ENCODE measurements at regions not wholly inside any gene's neighbourhood (a gene's known extent, or its start where the extent isn't known, plus 50 kb on each side); places are given as distances from the start of the nearest gene placed in this dataset.
"Not testable (repeated sequence)": the region's sequence is repeated elsewhere in the genome, so short reads cannot be mapped to it uniquely, and the experiment has no call there.

DNA sequence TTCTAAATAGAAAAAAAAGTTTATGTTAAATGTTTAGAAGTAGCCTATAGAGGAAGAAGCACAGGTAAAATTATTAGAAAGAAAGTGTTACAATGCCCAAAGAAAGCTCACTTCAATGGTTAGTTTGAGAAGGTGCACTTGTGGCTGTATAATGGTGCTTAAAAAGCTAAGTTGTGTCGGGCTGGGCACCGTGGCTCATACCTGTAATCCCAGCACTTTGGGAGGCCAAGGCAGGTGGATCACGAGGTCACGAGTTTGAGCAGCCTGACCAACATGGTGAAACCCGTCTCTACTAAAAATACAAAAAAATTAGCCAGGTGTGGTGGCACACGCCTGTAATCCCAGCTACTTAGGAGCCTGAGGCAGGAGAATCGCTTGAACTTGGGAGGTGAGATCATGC, 355.7 kb upstream of the ANKRD30A start:
- POLR2A ChIA-PET; H3K36me3 ChIP-seq (ENCODE audit: control insufficient read depth in 4 of 4, insufficient read depth in 4 of 4, low read length in 3 of 4); H3K4me1 ChIP-seq (ENCODE audit: control extremely low read depth in 1 of 4, control insufficient read depth in 4 of 4, insufficient read depth in 4 of 4, low read length in 3 of 4); H3K27me3 ChIP-seq (replicated peaks in 2 of 5; ENCODE audit: control insufficient read depth in 4 of 5, insufficient read depth in 5 of 5, low read length in 4 of 5); H3K9me3 ChIP-seq (ENCODE audit: control extremely low read depth in 1 of 5, control insufficient read depth in 4 of 5, insufficient read depth in 2 of 5, low read depth in 1 of 5, low read length in 4 of 5); DNase-seq; H3K4me3 ChIP-seq (ENCODE audit: control insufficient read depth in 1 of 7, extremely low read depth in 1 of 7, insufficient read depth in 4 of 7, low read depth in 2 of 7, low read length in 6 of 7); H3K27ac ChIP-seq (ENCODE audit: insufficient read depth in 1 of 2, low read depth in 1 of 2, low read length in 2 of 2, poor library complexity in 1 of 2, severe bottlenecking in 2 of 2): not testable (repeated sequence)
- CTCF ChIA-PET = interaction anchor here (0.6 to 1.0 kb wide), 2 partner anchors 10 to 991 kb away, joined by 3 read pairs; no protein-coding TSS in a partner anchor
- WGBS (ENCODE audit: insufficient coverage) = 91% methylated on average over 7 of the region's 7 CpGs

DNA sequence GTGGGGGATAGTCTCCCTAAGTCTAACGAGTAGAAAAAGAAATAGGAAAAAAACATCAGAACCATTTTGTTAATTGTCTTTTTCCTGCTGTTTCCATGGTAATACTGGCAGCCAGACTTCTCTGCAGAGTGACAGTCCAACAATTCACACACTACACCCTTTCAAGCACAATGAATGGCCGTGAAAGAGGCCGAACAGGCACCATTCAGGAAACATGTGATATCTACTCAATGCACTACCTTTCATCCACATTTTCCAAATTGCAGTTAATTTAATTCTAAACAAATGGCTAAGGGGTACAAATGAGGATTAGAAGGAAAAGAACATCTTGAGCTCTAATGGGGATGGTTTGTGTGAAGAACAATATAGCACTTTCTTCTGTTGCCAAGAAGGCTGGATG, 358.5 kb upstream of the ANKRD30A start:
- no peak for DNase-seq
- POLR2A ChIA-PET = no interaction called here
- 92% methylated on average over 3 of the region's 3 CpGs for WGBS (ENCODE audit: insufficient coverage)
- H3K4me1 ChIP-seq (ENCODE audit: control extremely low read depth in 1 of 4, control insufficient read depth in 4 of 4, insufficient read depth in 4 of 4, low read length in 3 of 4) = no peaks in the 10 kb centered on the region
- no peaks in the 10 kb centered on the region for H3K36me3 ChIP-seq (ENCODE audit: control insufficient read depth in 4 of 4, insufficient read depth in 4 of 4, low read length in 3 of 4)
- H3K9me3 ChIP-seq (ENCODE audit: control extremely low read depth in 1 of 5, control insufficient read depth in 4 of 5, insufficient read depth in 2 of 5, low read depth in 1 of 5, low read length in 4 of 5) = no peaks in the 10 kb centered on the region
- H3K27ac ChIP-seq (ENCODE audit: insufficient read depth in 1 of 2, low read depth in 1 of 2, low read length in 2 of 2, poor library complexity in 1 of 2, severe bottlenecking in 2 of 2) = no peak overlapping the region
- CTCF ChIA-PET = interaction anchor here (1.1 kb wide), 1 partner anchor 13 kb away, joined by 3 read pairs; no protein-coding TSS in a partner anchor
- no peaks in the 10 kb centered on the region for H3K27me3 ChIP-seq (replicated peaks in 2 of 5; ENCODE audit: control insufficient read depth in 4 of 5, insufficient read depth in 5 of 5, low read length in 4 of 5)
- H3K4me3 ChIP-seq (ENCODE audit: control insufficient read depth in 1 of 7, extremely low read depth in 1 of 7, insufficient read depth in 4 of 7, low read depth in 2 of 7, low read length in 6 of 7) = no peak overlapping the region

DNA sequence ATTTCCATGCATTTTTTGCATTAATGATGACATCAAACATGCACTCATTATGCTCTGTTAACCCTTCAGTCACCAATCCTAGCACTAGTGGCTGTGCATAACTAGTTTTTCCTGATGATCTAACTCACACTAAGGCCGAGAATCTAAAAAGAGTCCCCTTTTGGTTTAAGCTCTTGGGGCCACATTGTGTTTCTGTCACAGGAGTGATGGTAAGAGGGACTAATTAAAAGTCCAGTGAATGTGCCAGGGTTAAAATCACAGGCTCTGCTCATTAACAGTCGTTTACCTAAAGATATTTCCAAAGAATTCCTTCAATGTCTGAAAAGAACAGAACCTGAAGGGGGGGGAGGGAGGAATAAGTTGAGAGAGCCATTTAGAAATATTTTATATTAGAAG, 359.0 kb upstream of the ANKRD30A start:
- Histone ChIP-seq H3K9me3 (ENCODE audit: control extremely low read depth in 1 of 5, control insufficient read depth in 4 of 5, insufficient read depth in 2 of 5, low read depth in 1 of 5, low read length in 4 of 5) (no peaks in the 10 kb centered on the region), H3K36me3 (ENCODE audit: control insufficient read depth in 4 of 4, insufficient read depth in 4 of 4, low read length in 3 of 4) (no peaks in the 10 kb centered on the region), H3K4me3 (ENCODE audit: control insufficient read depth in 1 of 7, extremely low read depth in 1 of 7, insufficient read depth in 4 of 7, low read depth in 2 of 7, low read length in 6 of 7) (no peak overlapping the region), H3K27me3 (replicated peaks in 2 of 5; ENCODE audit: control insufficient read depth in 4 of 5, insufficient read depth in 5 of 5, low read length in 4 of 5) (no peaks in the 10 kb centered on the region), H3K4me1 (ENCODE audit: control extremely low read depth in 1 of 4, control insufficient read depth in 4 of 4, insufficient read depth in 4 of 4, low read length in 3 of 4) (no peaks in the 10 kb centered on the region), H3K27ac (ENCODE audit: insufficient read depth in 1 of 2, low read depth in 1 of 2, low read length in 2 of 2, poor library complexity in 1 of 2, severe bottlenecking in 2 of 2) (no peak overlapping the region)
- no peak for DNase-seq
- POLR2A ChIA-PET = no interaction called here
- no CpG with 5 or more reads among the region's 2 CpGs for WGBS (ENCODE audit: insufficient coverage)
- CTCF ChIA-PET = no interaction called here

DNA sequence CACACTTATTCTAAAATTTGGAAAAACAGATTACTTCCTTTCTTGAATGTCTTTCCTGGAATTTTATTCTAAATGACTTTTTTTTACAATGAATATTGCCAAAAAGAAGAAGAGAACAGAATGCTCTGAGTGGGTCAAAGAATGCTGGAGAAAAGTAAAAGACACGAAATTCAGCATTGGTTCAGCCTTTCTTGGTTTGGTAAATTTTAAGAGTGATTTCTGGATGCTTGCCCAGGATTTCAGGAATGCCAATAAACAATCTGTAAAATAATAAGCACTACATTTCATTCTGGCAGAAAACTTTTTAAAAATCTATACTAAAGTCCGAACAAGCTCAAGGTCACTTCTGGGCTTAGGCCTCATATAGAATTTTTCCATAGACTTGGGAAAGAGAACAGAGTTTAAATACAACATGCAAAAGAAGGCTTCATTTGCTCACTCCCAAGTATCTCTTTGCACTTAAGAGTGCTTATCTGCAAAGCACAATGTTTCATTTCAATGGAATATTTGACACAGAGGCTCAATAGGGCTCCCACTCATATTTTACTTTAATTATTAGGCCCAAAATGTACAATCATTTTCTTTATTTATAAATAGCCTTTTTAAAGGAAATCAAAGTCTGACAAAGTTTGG, 359.5 kb upstream of the ANKRD30A start:
- WGBS (ENCODE audit: insufficient coverage) = 100% methylated on average over 1 of the region's 2 CpGs
- POLR2A ChIA-PET = no interaction called here
- H3K36me3 ChIP-seq (ENCODE audit: control insufficient read depth in 4 of 4, insufficient read depth in 4 of 4, low read length in 3 of 4) = no peaks in the 10 kb centered on the region
- no peak overlapping the region for H3K27ac ChIP-seq (ENCODE audit: insufficient read depth in 1 of 2, low read depth in 1 of 2, low read length in 2 of 2, poor library complexity in 1 of 2, severe bottlenecking in 2 of 2)
- no peaks in the 10 kb centered on the region for H3K9me3 ChIP-seq (ENCODE audit: control extremely low read depth in 1 of 5, control insufficient read depth in 4 of 5, insufficient read depth in 2 of 5, low read depth in 1 of 5, low read length in 4 of 5)
- H3K4me1 ChIP-seq (ENCODE audit: control extremely low read depth in 1 of 4, control insufficient read depth in 4 of 4, insufficient read depth in 4 of 4, low read length in 3 of 4) = no peaks in the 10 kb centered on the region
- CTCF ChIA-PET = no interaction called here
- DNase-seq = no peak
- H3K27me3 ChIP-seq (replicated peaks in 2 of 5; ENCODE audit: control insufficient read depth in 4 of 5, insufficient read depth in 5 of 5, low read length in 4 of 5) = no peaks in the 10 kb centered on the region
- no peak overlapping the region for H3K4me3 ChIP-seq (ENCODE audit: control insufficient read depth in 1 of 7, extremely low read depth in 1 of 7, insufficient read depth in 4 of 7, low read depth in 2 of 7, low read length in 6 of 7)

DNA sequence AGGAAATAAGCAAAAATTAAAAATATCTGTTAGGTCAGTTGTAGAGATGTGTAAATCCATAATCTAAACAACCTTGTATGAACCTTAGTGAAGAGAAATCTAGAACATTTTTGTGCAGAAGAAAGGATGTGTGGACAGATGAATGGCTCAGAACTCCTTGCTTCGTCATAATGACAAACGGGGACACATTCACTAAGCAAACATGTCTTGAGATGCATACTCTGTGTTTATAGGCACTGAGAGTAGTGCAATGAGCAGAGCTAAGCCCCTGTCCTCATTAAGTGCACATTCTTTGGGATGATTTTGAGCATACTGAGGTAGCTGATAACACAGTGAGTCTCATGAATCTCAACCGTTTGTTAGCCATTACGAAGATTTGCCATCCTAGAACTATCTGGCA, 360.6 kb upstream of the ANKRD30A start:
- Histone ChIP-seq H3K36me3 (ENCODE audit: control insufficient read depth in 4 of 4, insufficient read depth in 4 of 4, low read length in 3 of 4) (no peaks in the 10 kb centered on the region), H3K4me1 (ENCODE audit: control extremely low read depth in 1 of 4, control insufficient read depth in 4 of 4, insufficient read depth in 4 of 4, low read length in 3 of 4) (no peaks in the 10 kb centered on the region), H3K9me3 (ENCODE audit: control extremely low read depth in 1 of 5, control insufficient read depth in 4 of 5, insufficient read depth in 2 of 5, low read depth in 1 of 5, low read length in 4 of 5) (no peaks in the 10 kb centered on the region), H3K4me3 (ENCODE audit: control insufficient read depth in 1 of 7, extremely low read depth in 1 of 7, insufficient read depth in 4 of 7, low read depth in 2 of 7, low read length in 6 of 7) (no peak overlapping the region), H3K27ac (ENCODE audit: insufficient read depth in 1 of 2, low read depth in 1 of 2, low read length in 2 of 2, poor library complexity in 1 of 2, severe bottlenecking in 2 of 2) (no peak overlapping the region), H3K27me3 (replicated peaks in 2 of 5; ENCODE audit: control insufficient read depth in 4 of 5, insufficient read depth in 5 of 5, low read length in 4 of 5) (no peaks in the 10 kb centered on the region)
- 96% methylated on average over 2 of the region's 4 CpGs for WGBS (ENCODE audit: insufficient coverage)
- ChIA-PET POLR2A (no interaction called here), CTCF (no interaction called here)
- DNase-seq = no peak

DNA sequence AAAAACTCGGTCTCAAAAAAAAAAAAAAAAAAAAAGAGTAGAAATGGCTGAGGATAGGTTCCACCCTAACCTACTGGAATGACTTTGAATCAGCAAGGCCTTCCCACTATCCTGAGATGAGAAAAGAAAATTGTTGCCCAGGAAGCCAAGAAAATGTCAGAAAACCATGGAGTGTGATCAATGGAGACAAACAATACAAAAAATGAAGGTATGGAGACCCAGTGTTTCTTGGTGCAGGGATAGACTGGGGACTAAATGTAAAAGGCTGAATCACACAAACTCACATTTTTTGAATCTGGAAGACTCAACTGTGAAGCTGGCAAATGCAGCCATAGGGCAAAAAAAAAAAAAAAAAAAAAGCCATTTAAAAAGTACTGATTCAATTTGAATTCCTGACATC, 364.3 kb upstream of the ANKRD30A start:
- H3K36me3 ChIP-seq (ENCODE audit: control insufficient read depth in 4 of 4, insufficient read depth in 4 of 4, low read length in 3 of 4) = no peaks in the 10 kb centered on the region
- no peak overlapping the region for H3K4me3 ChIP-seq (ENCODE audit: control insufficient read depth in 1 of 7, extremely low read depth in 1 of 7, insufficient read depth in 4 of 7, low read depth in 2 of 7, low read length in 6 of 7)
- no peaks in the 10 kb centered on the region for H3K27me3 ChIP-seq (replicated peaks in 2 of 5; ENCODE audit: control insufficient read depth in 4 of 5, insufficient read depth in 5 of 5, low read length in 4 of 5)
- H3K4me1 ChIP-seq (ENCODE audit: control extremely low read depth in 1 of 4, control insufficient read depth in 4 of 4, insufficient read depth in 4 of 4, low read length in 3 of 4) = no peaks in the 10 kb centered on the region
- WGBS (ENCODE audit: insufficient coverage) = 100% methylated on average over 1 of the region's 1 CpG
- CTCF ChIA-PET = no interaction called here
- no peaks in the 10 kb centered on the region for H3K9me3 ChIP-seq (ENCODE audit: control extremely low read depth in 1 of 5, control insufficient read depth in 4 of 5, insufficient read depth in 2 of 5, low read depth in 1 of 5, low read length in 4 of 5)
- no peak for DNase-seq
- POLR2A ChIA-PET = no interaction called here
- no peak overlapping the region for H3K27ac ChIP-seq (ENCODE audit: insufficient read depth in 1 of 2, low read depth in 1 of 2, low read length in 2 of 2, poor library complexity in 1 of 2, severe bottlenecking in 2 of 2)

DNA sequence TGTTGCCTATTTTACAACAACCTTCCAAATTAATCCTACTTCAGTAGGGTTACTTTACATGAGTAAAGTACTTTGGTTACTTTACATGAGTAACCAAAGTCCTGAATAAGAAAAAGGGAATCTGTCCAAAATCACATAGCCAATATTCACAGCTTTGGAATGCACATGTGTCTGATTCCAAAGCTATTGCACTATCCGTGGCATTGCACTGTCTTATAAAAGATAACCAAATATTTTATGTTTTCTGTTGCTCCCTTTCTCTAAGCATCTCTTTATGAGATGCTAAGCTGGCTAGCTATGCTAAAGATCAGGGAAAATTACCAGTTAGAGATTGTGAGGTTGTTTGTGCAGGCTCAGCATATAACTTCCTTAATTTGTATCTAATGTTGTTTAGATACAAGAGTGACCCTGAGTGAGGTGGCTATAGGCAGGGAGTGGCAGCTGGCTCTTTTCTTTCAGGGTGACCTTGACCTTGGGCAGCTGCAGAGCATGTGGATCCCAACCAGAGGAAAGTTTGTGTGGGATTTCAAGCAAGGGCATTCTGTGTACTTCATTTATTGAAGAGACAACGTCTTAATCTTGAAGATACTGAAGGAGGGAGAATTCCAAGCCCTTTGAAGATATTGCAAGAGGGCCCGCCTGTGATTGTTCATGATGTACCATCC, 366.1 kb upstream of the ANKRD30A start:
- 94% methylated on average over 3 of the region's 3 CpGs for WGBS (ENCODE audit: insufficient coverage)
- ChIA-PET POLR2A (no interaction called here), CTCF (interaction anchor here (1.4 kb wide), 1 partner anchor 1123 kb away, joined by 3 read pairs; no protein-coding TSS in a partner anchor)
- Histone ChIP-seq H3K27ac (ENCODE audit: insufficient read depth in 1 of 2, low read depth in 1 of 2, low read length in 2 of 2, poor library complexity in 1 of 2, severe bottlenecking in 2 of 2) (no peak overlapping the region), H3K4me3 (ENCODE audit: control insufficient read depth in 1 of 7, extremely low read depth in 1 of 7, insufficient read depth in 4 of 7, low read depth in 2 of 7, low read length in 6 of 7) (no peak overlapping the region), H3K27me3 (replicated peaks in 2 of 5; ENCODE audit: control insufficient read depth in 4 of 5, insufficient read depth in 5 of 5, low read length in 4 of 5) (no peaks in the 10 kb centered on the region), H3K9me3 (ENCODE audit: control extremely low read depth in 1 of 5, control insufficient read depth in 4 of 5, insufficient read depth in 2 of 5, low read depth in 1 of 5, low read length in 4 of 5) (no peaks in the 10 kb centered on the region), H3K4me1 (ENCODE audit: control extremely low read depth in 1 of 4, control insufficient read depth in 4 of 4, insufficient read depth in 4 of 4, low read length in 3 of 4) (no peaks in the 10 kb centered on the region), H3K36me3 (ENCODE audit: control insufficient read depth in 4 of 4, insufficient read depth in 4 of 4, low read length in 3 of 4) (no peaks in the 10 kb centered on the region)
- DNase-seq = no peak
